AG09309 (cell line): ENCODE measurements at regions not wholly inside any gene's neighbourhood (a gene's known extent, or its start where the extent isn't known, plus 50 kb on each side); places are given as distances from the start of the nearest gene placed in this dataset.
A peak's percentile ranks its signal among the peaks of the same experiment; 100 is the strongest.
"Not testable (repeated sequence)": the region's sequence is repeated elsewhere in the genome, so short reads cannot be mapped to it uniquely, and the experiment has no call there.

Experiments
- DNase-seq: peaks from one replicate; pipeline ENCODE4 v3.0.0-alpha.2; 2010; ENCODE audit warnings: low read depth
- H3K4me3 ChIP-seq: 2 replicates; pipeline ENCODE4 v1.5.1; 2011; ENCODE audit warnings: mild to moderate bottlenecking, low read depth, low read length, moderate library complexity; ENCODE audit not compliant: control insufficient read depth
- CTCF ChIP-seq: IDR thresholded peaks from 2 replicates; pipeline ENCODE4 v1.5.1; 2011; ENCODE audit warnings: mild to moderate bottlenecking, low read depth, low read length, inconsistent platforms; ENCODE audit not compliant: insufficient read depth, control insufficient read depth; ENCODE audit errors: missing control alignments

GRCh38 chr12:78290606-78291345 lies 460.1 kb downstream of the NAV3 start:
- peak; percentile 31 for DNase-seq
- no peak for TF ChIP-seq CTCF
- no peak overlapping the region for H3K4me3 ChIP-seq

- no peak for TF ChIP-seq CTCF
- no peak for DNase-seq
- H3K4me3 ChIP-seq = no peak overlapping the region
Measured at GRCh38 chr12:78293059-78293686, 462.5 kb downstream of the NAV3 start.

- not testable (repeated sequence) for H3K4me3 ChIP-seq, DNase-seq
Measured at GRCh38 chr12:78301282-78301681, 470.6 kb downstream of the NAV3 start.

GRCh38 chr12:78305808-78306207 lies 475.1 kb downstream of the NAV3 start:
- H3K4me3 ChIP-seq = no peak overlapping the region
- DNase-seq = no peak
- TF ChIP-seq CTCF = no peak

- TF ChIP-seq CTCF = no peak
- H3K4me3 ChIP-seq = no peak overlapping the region
- DNase-seq = no peak
Measured at GRCh38 chr12:78306236-78306635, 475.5 kb downstream of the NAV3 start.

GRCh38 chr12:78308701-78309100 lies 478.0 kb downstream of the NAV3 start:
- no peak for DNase-seq
- no peak for TF ChIP-seq CTCF

GRCh38 chr12:78315028-78315427 lies 484.3 kb downstream of the NAV3 start:
- no peak for DNase-seq
- no peak for TF ChIP-seq CTCF
- H3K4me3 ChIP-seq = no peak overlapping the region

More at GRCh38 chr12:78308701-78309100, 478.0 kb downstream of the NAV3 start:
- no peak overlapping the region for H3K4me3 ChIP-seq
